Thyroid gland (tissue), 4 donors: ENCODE measurements at regions not wholly inside any gene's neighbourhood (a gene's known extent, or its start where the extent isn't known, plus 50 kb on each side); places are given as distances from the start of the nearest gene placed in this dataset.

Experiments
- CTCF ChIP-seq, 6 experiments: fragments of 200-600 bp in 3 of 6; fragments of 450-650 bp in 3 of 6; sonication (generic) in 3 of 6; IDR thresholded peaks; one replicate each; pipeline ENCODE4 v1.5.1; 2016 to 2019; ENCODE audit warnings: antibody characterized with exemption in 6 of 6, mild to moderate bottlenecking in 2 of 6, inconsistent platforms in 1 of 6, moderate library complexity in 1 of 6
- POLR2A ChIP-seq, 2 donors: fragments of 450-650 bp; IDR thresholded peaks; one replicate each; pipeline ENCODE4 v1.6.1; 2017; ENCODE audit warnings: antibody characterized with exemption in 2 of 2, mild to moderate bottlenecking in 2 of 2, moderate library complexity in 1 of 2

GRCh38 chr15:26223720-26224119 lies 360.6 kb upstream of the ATP10A start:
- no peak for TF ChIP-seq POLR2A (IDR thresholded peaks at IDR 0.05)
- no peak for TF ChIP-seq CTCF (IDR thresholded peaks at IDR 0.05)
